ENCODE measurements at regions not wholly inside any gene's neighbourhood (a gene's known extent, or its start where the extent isn't known, plus 50 kb on each side); places are given as distances from the start of the nearest gene placed in this dataset.
A peak's percentile ranks its signal among the peaks of the same experiment; 100 is the strongest.
"Not testable (repeated sequence)": the region's sequence is repeated elsewhere in the genome, so short reads cannot be mapped to it uniquely, and the experiment has no call there.

DNA sequence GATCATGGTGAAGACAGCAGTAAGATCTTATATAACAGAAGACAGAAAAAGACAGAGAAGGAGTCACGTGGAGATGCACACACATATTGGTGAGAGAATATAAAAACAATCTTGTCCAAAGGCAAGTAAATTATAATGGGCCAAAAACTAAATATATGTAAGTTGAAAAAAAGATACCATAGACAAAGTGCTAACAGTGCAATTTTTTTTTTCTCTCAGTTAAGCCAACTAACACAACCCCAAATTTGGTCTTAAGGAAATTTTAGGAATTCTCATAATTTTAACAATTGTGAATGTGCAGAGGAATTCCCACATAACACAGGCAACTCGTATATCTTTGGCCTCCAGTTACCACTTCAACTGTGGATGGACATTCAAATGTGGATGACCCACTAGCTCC is 432.2 kb downstream of the SOX2 start:
- no peaks in the 10 kb centered on the region for H3K36me3 ChIP-seq (ENCODE audit: low read depth)
- H3K27ac ChIP-seq: no peak overlapping the region
- H3K4me2 ChIP-seq: no peak overlapping the region
- H3K4me3 ChIP-seq: no peak overlapping the region
- H3F3A ChIP-seq (ENCODE audit: insufficient read depth, low read depth): no peaks in the 10 kb centered on the region
- no peaks in the 10 kb centered on the region for H3K79me2 ChIP-seq (ENCODE audit: low read depth)
- H3K27me3 ChIP-seq (ENCODE audit: insufficient read depth, low read depth): no peaks in the 10 kb centered on the region
- intact Hi-C loops (cut with micrococcal nuclease; ENCODE audit: unreplicated experiment): no loop called here
- H3K9me3 ChIP-seq (ENCODE audit: insufficient read depth, low read depth): no peaks in the 10 kb centered on the region
- no TSS peak for BruUV-seq (replicated peaks)
- no peak for DNase-seq
- no peaks in the 10 kb centered on the region for H4K20me1 ChIP-seq (ENCODE audit: insufficient read depth)
- H3K9me2 ChIP-seq (ENCODE audit: insufficient read depth): no peaks in the 10 kb centered on the region
- CTCF ChIA-PET: no interaction called here
- POLR2A ChIA-PET (ENCODE audit: unreplicated experiment): no interaction called here
- TF ChIP-seq, protein P1, sequence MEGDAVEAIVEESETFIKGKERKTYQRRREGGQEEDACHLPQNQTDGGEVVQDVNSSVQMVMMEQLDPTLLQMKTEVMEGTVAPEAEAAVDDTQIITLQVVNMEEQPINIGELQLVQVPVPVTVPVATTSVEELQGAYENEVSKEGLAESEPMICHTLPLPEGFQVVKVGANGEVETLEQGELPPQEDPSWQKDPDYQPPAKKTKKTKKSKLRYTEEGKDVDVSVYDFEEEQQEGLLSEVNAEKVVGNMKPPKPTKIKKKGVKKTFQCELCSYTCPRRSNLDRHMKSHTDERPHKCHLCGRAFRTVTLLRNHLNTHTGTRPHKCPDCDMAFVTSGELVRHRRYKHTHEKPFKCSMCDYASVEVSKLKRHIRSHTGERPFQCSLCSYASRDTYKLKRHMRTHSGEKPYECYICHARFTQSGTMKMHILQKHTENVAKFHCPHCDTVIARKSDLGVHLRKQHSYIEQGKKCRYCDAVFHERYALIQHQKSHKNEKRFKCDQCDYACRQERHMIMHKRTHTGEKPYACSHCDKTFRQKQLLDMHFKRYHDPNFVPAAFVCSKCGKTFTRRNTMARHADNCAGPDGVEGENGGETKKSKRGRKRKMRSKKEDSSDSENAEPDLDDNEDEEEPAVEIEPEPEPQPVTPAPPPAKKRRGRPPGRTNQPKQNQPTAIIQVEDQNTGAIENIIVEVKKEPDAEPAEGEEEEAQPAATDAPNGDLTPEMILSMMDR (conservative IDR thresholded peaks at IDR 0.05): no peak
- no peak for TF ChIP-seq EZH2 (IDR thresholded peaks at IDR 0.05; ENCODE audit: low read depth)
- no peak overlapping the region for H2AFZ ChIP-seq
- H3K4me1 ChIP-seq (replicated peaks; ENCODE audit: insufficient read depth): no peaks in the 10 kb centered on the region

DNA sequence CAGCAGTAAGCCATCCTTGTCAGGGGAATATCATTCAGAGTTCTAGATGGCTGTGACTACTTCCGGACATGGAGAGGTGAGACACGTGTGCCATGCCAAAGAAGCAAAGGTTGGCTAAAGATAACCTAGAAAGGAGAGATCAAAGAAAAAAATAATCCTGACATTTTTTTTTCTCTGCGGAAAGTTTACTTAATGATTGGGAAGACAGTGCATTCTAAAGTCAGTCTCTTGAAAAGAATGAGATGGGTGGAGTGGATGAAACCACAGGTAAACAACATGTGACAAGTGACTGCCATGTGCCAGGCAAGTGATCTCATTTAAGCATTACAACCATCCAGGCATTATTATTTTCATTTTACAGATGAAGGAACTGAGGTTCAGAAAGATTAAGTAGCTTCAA is 436.6 kb downstream of the SOX2 start:
- BruUV-seq (replicated peaks): no TSS peak
- no peak for TF ChIP-seq EZH2 (IDR thresholded peaks at IDR 0.05; ENCODE audit: low read depth)
- TF ChIP-seq, protein P1 (conservative IDR thresholded peaks at IDR 0.05): no peak
- H3K4me1 ChIP-seq (replicated peaks; ENCODE audit: insufficient read depth): no peaks in the 10 kb centered on the region
- ChIA-PET POLR2A (ENCODE audit: unreplicated experiment) (no interaction called here), CTCF (no interaction called here)
- H3K36me3 ChIP-seq (ENCODE audit: low read depth): no peaks in the 10 kb centered on the region
- no peaks in the 10 kb centered on the region for H3K27me3 ChIP-seq (ENCODE audit: insufficient read depth, low read depth)
- H3K27ac ChIP-seq: no peak overlapping the region
- H2AFZ ChIP-seq: no peak overlapping the region
- H3K9me2 ChIP-seq (ENCODE audit: insufficient read depth): no peaks in the 10 kb centered on the region
- H4K20me1 ChIP-seq (ENCODE audit: insufficient read depth): no peaks in the 10 kb centered on the region
- H3K4me2 ChIP-seq: no peak overlapping the region
- DNase-seq: no peak
- no peak overlapping the region for H3K4me3 ChIP-seq
- no peaks in the 10 kb centered on the region for H3K9me3 ChIP-seq (ENCODE audit: insufficient read depth, low read depth)
- H3F3A ChIP-seq (ENCODE audit: insufficient read depth, low read depth): no peaks in the 10 kb centered on the region
- H3K79me2 ChIP-seq (ENCODE audit: low read depth): no peaks in the 10 kb centered on the region
- intact Hi-C loops (cut with micrococcal nuclease; ENCODE audit: unreplicated experiment): no loop called here

DNA sequence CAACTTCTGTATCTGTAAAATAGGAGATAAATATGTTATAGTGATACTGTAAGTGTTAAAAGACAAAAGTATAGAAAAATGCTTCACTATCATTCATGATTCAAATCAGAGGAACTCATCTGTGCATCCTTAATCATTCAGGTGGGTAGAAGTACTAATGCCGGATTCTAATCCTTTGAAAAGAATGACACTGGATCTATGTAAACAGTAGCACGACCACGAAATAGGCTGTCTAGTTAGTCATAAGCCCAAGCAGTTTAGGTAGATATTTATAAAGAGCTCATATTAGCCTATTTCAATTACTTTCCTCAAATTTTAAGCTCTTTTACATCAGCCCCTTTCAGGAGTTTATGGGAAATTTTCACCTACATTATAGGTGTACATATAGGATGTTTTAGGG is 437.9 kb downstream of the SOX2 start:
- TF ChIP-seq EZH2 (IDR thresholded peaks at IDR 0.05; ENCODE audit: low read depth): no peak
- TF ChIP-seq, protein P1 (conservative IDR thresholded peaks at IDR 0.05): no peak
- H3K27me3 ChIP-seq (ENCODE audit: insufficient read depth, low read depth): no peaks in the 10 kb centered on the region
- no peaks in the 10 kb centered on the region for H3K9me2 ChIP-seq (ENCODE audit: insufficient read depth)
- H3K36me3 ChIP-seq (ENCODE audit: low read depth): no peaks in the 10 kb centered on the region
- no peaks in the 10 kb centered on the region for H3F3A ChIP-seq (ENCODE audit: insufficient read depth, low read depth)
- BruUV-seq (replicated peaks): no TSS peak
- no peaks in the 10 kb centered on the region for H3K79me2 ChIP-seq (ENCODE audit: low read depth)
- CTCF ChIA-PET: no interaction called here
- POLR2A ChIA-PET (ENCODE audit: unreplicated experiment): interaction anchor here (0.6 kb wide), 1 partner anchor 16 kb away, joined by 9 read pairs; no protein-coding TSS in a partner anchor
- no peaks in the 10 kb centered on the region for H3K9me3 ChIP-seq (ENCODE audit: insufficient read depth, low read depth)
- H3K4me3 ChIP-seq: no peak overlapping the region
- no peak overlapping the region for H3K4me2 ChIP-seq
- H3K4me1 ChIP-seq (replicated peaks; ENCODE audit: insufficient read depth): no peaks in the 10 kb centered on the region
- intact Hi-C loops (cut with micrococcal nuclease; ENCODE audit: unreplicated experiment): no loop called here
- no peak overlapping the region for H3K27ac ChIP-seq
- no peaks in the 10 kb centered on the region for H4K20me1 ChIP-seq (ENCODE audit: insufficient read depth)
- no peak overlapping the region for H2AFZ ChIP-seq
- no peak for DNase-seq

DNA sequence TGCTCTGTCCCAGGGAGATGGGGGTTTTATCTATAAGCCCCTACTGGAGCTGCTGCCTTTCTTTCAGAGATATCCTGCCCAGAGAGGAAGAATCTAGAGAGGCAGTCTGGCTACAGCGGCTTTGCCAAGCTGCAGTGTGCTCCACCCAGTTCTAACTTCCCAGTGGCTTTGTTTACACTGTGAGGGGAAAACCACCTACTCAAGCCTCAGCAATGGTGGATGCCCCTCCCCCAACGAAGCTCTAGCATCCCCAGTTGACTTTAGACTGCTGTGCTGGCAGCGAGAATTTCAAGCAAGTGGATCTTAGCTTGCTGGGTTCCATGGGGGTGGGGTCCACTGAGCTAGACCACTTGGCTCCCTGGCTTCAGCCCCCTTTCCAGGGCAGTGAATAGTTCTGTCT is 444.6 kb downstream of the SOX2 start:
- H3K79me2 ChIP-seq (ENCODE audit: low read depth); H3K9me3 ChIP-seq (ENCODE audit: insufficient read depth, low read depth); POLR2A ChIA-PET (ENCODE audit: unreplicated experiment); H4K20me1 ChIP-seq (ENCODE audit: insufficient read depth); H3K9me2 ChIP-seq (ENCODE audit: insufficient read depth); H3K27me3 ChIP-seq (ENCODE audit: insufficient read depth, low read depth); CTCF ChIA-PET; BruUV-seq (replicated peaks); H3K4me2 ChIP-seq; H3K36me3 ChIP-seq (ENCODE audit: low read depth); intact Hi-C loops (cut with micrococcal nuclease; ENCODE audit: unreplicated experiment); H3K4me1 ChIP-seq (replicated peaks; ENCODE audit: insufficient read depth); H3K4me3 ChIP-seq; H2AFZ ChIP-seq; H3F3A ChIP-seq (ENCODE audit: insufficient read depth, low read depth); H3K27ac ChIP-seq: not testable (repeated sequence)
- peak in 1 of 2 experiments; percentile 38 for DNase-seq

Data from PC-9 (cell line).